Limb (tissue), 2 donors: ENCODE measurements at regions not wholly inside any gene's neighbourhood (a gene's known extent, or its start where the extent isn't known, plus 50 kb on each side); places are given as distances from the start of the nearest gene placed in this dataset.
"Not testable (repeated sequence)": the region's sequence is repeated elsewhere in the genome, so short reads cannot be mapped to it uniquely, and the experiment has no call there.

ENCODE experiments used
- DNase-seq, 2 donors: peaks; one replicate each; pipeline ENCODE4 v3.0.0-alpha.2; 2016; ENCODE audit errors: extremely low spot score in 2 of 2

DNA sequence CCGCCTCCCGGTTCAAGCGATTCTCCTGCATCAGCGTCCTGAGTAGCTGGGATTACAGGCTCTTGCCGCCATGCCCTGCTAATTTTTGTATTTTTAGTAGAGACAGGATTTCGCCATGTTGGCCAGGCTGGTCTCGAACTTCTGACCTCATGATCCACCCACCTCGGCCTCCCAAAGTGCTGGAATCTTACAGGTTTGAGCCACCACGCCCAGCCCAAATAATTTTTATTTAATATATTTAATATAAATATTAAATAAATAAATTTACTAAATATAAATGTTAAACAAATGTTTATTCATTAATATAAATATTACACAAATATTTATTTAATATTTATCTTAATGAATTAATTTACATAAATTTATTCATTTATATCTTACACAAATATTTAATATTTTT, 120.2 kb downstream of the SHOX start:
- no peak for DNase-seq

- DNase-seq = no peak
Measured at GRCh38 chrX:750263-750662, 119.7 kb downstream of the SHOX start.

DNA sequence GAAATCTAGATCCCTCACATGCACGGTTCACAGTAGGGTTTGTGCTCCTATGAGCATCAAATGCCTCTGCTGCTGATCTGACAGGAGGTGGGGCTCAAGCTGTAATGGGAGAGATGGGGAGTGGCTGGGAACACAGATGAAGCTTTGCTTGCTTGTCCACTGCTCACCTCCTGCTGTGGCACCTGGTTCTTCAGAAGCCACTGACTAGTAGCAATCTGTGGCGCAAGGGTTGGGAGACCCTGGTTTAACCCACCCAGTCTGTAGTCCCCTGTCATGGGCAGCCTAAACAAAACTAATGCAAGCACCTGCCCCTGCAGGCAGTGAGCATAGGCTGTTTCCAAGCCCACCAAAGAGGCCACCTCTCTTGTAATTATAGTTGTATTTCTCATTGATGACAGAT, 116.6 kb downstream of the SHOX start:
- no peak for DNase-seq

DNA sequence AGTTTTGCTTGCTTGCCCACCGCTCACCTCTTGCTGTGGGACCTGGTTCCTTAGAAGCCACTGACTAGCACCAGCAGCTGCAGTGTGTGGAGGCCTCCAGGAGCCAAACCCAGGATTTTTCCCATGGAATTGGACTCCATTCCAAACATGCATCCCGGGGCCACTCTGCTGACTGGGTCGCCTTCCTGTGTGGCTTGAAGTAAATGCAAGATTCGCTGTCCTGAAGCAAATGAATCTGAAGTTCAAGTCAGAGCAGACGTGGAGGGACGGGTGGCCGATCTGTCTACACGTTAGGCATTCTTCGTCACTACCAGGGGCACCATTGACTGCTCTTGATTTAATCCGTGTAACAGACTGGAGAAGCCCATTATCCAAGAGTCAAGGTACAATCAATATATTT, 109.0 kb downstream of the SHOX start:
- DNase-seq = no peak

DNA sequence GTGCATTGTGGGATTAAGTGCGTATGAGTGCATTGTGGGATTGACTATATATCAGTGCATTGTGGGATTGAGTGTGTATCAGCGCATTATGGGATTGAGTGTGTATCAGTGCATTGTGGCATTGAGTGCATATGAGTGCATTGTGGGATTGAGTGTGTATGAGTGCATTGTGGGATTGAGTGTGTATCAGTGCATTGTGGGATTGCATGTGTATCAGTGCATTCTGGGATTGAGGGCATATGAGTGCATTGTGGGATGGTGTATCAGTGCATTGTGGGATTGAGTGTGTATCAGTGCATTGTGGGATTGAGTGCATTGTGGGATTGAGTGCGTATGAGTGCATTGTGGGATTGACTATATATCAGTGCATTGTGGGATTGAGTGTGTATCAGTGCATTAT, 106.4 kb downstream of the SHOX start:
- not testable (repeated sequence) for DNase-seq

- peak in 1 of 2 donors; percentile 18 for DNase-seq
Measured at GRCh38 chrX:734362-734761, 103.8 kb downstream of the SHOX start.

DNA sequence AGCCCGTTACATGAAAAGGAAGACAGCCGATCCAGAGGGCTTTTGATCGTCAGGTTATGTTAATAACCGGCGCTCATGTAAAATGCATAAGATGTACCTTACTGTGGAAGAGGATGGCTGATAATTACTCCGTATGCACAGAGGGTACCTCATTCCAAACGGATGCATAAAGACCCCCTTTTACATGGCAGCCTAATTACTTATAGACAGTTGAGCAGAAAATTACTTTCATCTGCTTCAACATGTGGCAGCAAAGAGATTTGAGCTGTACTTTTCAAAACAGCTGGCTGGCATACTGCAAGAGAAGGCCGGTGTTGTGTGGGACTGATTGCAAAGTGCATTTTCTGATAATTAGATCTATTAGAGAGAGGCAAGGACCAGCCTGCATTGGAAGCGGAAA, 103.4 kb downstream of the SHOX start:
- peak in 1 of 2 donors; percentile 12 for DNase-seq

GRCh38 chrX:729583-730409, 99.2 kb downstream of the SHOX start:
- DNase-seq = peak in 1 of 2 donors; percentile 14

DNA sequence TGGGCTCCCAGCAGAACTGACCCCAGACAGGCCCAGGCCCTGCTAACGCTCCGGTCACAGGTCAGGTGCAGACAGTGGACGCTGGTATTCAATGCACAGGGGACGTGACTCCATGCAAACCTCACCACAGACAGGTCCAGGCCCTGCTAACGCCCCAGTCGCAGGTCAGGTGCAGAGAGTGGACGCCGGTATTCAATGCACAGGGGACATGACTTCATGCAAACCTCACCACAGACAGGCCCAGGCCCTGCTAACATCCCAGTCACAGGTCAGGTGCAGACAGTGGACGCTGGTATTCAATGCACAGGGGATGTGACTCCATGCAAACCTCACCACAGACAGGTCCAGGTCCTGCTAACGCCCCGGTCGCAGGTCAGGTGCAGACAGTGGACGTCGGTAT, 98.5 kb downstream of the SHOX start:
- not testable (repeated sequence) for DNase-seq

GRCh38 chrX:728639-729038, 98.0 kb downstream of the SHOX start:
- not testable (repeated sequence) for DNase-seq

GRCh38 chrX:727738-728621, 97.4 kb downstream of the SHOX start:
- DNase-seq = peak in 1 of 2 donors; percentile 37

GRCh38 chrX:725971-726370, 95.4 kb downstream of the SHOX start:
- DNase-seq = peak in 1 of 2 donors; percentile 3

DNA sequence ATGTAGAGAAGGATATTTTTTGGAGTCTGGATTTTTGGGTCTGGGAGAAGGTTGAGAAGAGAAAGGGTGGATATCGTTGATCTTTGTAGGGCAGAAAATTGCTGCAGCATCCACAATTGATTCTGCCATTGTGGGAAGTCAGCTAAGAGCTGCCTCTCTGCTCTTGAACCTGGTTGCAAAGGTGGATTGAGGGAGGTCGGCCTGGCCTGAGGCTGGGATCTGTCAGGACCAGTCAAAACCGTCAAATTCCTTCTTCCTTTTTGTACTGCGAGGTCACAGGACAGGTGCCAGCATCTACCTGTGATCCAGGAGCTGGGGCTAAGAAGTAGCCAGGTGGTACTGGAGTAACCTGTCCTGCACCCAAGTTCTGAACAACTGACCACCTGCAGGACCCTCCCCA, 93.7 kb downstream of the SHOX start:
- DNase-seq = no peak

- DNase-seq = no peak
Measured at GRCh38 chrX:723781-724180, 93.2 kb downstream of the SHOX start.

GRCh38 chrX:721354-721753, 90.8 kb downstream of the SHOX start:
- no peak for DNase-seq

- no peak for DNase-seq
Measured at GRCh38 chrX:720825-721224, 90.2 kb downstream of the SHOX start.

- DNase-seq = no peak
Measured at GRCh38 chrX:720250-720649, 89.7 kb downstream of the SHOX start.

GRCh38 chrX:716136-716535, 85.5 kb downstream of the SHOX start:
- DNase-seq = no peak

GRCh38 chrX:714131-714530, 83.5 kb downstream of the SHOX start:
- peak in 1 of 2 donors; percentile 17 for DNase-seq
